Lower lobe of right lung (tissue), 2 donors: ENCODE measurements at regions not wholly inside any gene's neighbourhood (a gene's known extent, or its start where the extent isn't known, plus 50 kb on each side); places are given as distances from the start of the nearest gene placed in this dataset.

ENCODE experiments used
- ATAC-seq, 2 donors: fragments of 200-7000 bp; cut with Tn5 transposase; one replicate each; pipeline ENCODE4 v1.9.1; 2020 to 2022; ENCODE audit warnings: mild to moderate bottlenecking in 2 of 2, moderate library complexity in 2 of 2
- DNase-seq: peaks from one replicate; pipeline ENCODE4 v3.0.0-alpha.2; 2020
- H3K27ac ChIP-seq: fragments of 200-600 bp; one replicate; pipeline ENCODE4 v1.8.0; 2022
- H3K27me3 ChIP-seq: fragments of 200-600 bp; one replicate; pipeline ENCODE4 v1.8.0; 2022; ENCODE audit warnings: low read depth
- H3K36me3 ChIP-seq: fragments of 200-600 bp; one replicate; pipeline ENCODE4 v1.8.0; 2022; ENCODE audit warnings: mild to moderate bottlenecking
- H3K4me1 ChIP-seq: fragments of 200-600 bp; one replicate; pipeline ENCODE4 v1.8.0; 2022
- H3K4me3 ChIP-seq: fragments of 200-600 bp; one replicate; pipeline ENCODE4 v1.8.0; 2022; ENCODE audit warnings: mild to moderate bottlenecking
- H3K9me3 ChIP-seq: fragments of 200-600 bp; one replicate; pipeline ENCODE4 v1.8.0; 2022
- intact Hi-C: fragments of 100-400 bp; cut with DNase I; formaldehyde crosslinking; loops from one replicate; pipeline ENCODE4 v1.11.0; 2022
- TF ChIP-seq, protein P1 (sequence below): fragments of 200-600 bp; IDR thresholded peaks from one replicate; pipeline ENCODE4 v1.8.0; 2022; ENCODE audit warnings: antibody characterized with exemption, mild to moderate bottlenecking
- donor health status: DM: no; HTN: yes; CAD: no; lungs with severe emphysema.

DNA sequence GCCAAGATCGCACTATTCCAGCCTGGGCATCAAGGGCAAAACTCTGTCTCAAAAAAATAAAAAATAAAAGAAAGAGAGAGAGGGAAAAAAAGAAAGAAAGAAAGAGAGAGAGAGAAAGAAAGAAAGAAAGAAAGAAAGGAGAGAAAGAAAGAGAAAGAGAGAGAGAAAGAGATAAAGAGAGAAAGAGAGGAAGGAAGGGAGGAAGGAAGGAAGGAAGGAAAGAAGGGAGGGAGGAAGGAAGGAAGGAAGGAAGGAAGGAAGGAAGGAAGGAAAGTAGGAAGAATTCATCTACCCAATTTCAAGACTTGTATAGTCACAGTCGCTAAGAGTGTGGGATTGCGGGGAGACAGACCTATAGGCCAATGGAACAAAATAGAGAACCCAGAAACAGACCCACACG lies 290.6 kb downstream of the NPHP4 start:
- TF ChIP-seq, protein P1, sequence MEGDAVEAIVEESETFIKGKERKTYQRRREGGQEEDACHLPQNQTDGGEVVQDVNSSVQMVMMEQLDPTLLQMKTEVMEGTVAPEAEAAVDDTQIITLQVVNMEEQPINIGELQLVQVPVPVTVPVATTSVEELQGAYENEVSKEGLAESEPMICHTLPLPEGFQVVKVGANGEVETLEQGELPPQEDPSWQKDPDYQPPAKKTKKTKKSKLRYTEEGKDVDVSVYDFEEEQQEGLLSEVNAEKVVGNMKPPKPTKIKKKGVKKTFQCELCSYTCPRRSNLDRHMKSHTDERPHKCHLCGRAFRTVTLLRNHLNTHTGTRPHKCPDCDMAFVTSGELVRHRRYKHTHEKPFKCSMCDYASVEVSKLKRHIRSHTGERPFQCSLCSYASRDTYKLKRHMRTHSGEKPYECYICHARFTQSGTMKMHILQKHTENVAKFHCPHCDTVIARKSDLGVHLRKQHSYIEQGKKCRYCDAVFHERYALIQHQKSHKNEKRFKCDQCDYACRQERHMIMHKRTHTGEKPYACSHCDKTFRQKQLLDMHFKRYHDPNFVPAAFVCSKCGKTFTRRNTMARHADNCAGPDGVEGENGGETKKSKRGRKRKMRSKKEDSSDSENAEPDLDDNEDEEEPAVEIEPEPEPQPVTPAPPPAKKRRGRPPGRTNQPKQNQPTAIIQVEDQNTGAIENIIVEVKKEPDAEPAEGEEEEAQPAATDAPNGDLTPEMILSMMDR, result no peak
- intact Hi-C loops, result no loop called here

DNA sequence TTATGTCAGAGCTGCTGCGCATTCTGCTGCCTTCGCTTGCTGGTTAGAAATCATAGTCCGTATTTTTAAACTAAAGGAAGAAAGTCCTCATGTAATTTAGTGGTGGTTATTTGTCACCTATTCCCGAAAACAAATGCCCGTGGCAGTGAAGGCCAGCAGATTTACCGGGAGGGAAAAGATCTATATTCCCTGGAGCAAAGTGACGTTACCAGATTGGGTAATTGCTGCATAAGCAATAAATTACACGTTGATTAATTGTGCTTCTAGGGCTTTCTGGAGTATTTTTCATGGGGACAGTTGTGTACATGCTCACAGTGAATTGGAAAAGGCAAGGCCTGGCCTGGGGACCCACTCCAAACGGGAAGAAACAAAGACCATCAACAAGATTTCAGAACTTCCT lies 298.7 kb downstream of the NPHP4 start:
- H3K9me3 ChIP-seq, result no peaks in the 10 kb centered on the region
- ATAC-seq, result no peak
- no peak overlapping the region for H3K4me3 ChIP-seq
- no peak for DNase-seq
- no peak overlapping the region for H3K27ac ChIP-seq
- TF ChIP-seq, protein P1, result no peak
- no peaks in the 10 kb centered on the region for H3K36me3 ChIP-seq
- intact Hi-C loops, result no loop called here
- H3K4me1 ChIP-seq, result no peaks in the 10 kb centered on the region
- peaks cover 14% of the 10 kb centered on the region for H3K27me3 ChIP-seq

More for the DNA sequence above, 290.6 kb downstream of the NPHP4 start:
- H3K27ac ChIP-seq, result no peak overlapping the region
- DNase-seq (no peak), ATAC-seq (no peak)
- peaks cover 10% of the 10 kb centered on the region for H3K27me3 ChIP-seq
- no peaks in the 10 kb centered on the region for H3K9me3 ChIP-seq
- H3K4me1 ChIP-seq, result no peaks in the 10 kb centered on the region
- H3K4me3 ChIP-seq, result no peak overlapping the region
- no peaks in the 10 kb centered on the region for H3K36me3 ChIP-seq

DNA sequence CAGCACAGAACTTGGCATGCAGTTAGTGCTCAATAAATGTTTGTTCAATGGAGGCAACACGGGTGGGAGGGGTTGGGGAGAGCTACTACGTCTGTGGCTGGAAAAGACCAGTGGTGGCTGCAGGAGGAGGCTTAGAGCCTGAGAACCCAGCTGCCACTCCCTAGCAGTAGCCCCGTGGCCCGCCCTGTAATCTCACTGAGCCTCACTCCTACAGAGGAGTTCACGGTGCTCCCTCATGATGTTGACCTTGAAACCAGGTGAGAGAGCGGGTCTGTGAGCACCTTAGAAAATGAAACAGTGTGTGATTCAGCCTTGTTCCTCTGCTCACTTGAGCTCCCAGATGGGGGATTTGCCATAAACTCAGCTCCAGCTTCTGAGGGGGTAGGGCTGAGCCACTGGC lies 299.6 kb downstream of the NPHP4 start:
- no peaks in the 10 kb centered on the region for H3K9me3 ChIP-seq
- DNase-seq (no peak), ATAC-seq (no peak)
- peaks cover 16% of the 10 kb centered on the region for H3K27me3 ChIP-seq
- intact Hi-C loops, result no loop called here
- H3K27ac ChIP-seq, result no peak overlapping the region
- H3K4me3 ChIP-seq, result no peak overlapping the region
- no peaks in the 10 kb centered on the region for H3K4me1 ChIP-seq
- TF ChIP-seq, protein P1, result no peak
- no peaks in the 10 kb centered on the region for H3K36me3 ChIP-seq

DNA sequence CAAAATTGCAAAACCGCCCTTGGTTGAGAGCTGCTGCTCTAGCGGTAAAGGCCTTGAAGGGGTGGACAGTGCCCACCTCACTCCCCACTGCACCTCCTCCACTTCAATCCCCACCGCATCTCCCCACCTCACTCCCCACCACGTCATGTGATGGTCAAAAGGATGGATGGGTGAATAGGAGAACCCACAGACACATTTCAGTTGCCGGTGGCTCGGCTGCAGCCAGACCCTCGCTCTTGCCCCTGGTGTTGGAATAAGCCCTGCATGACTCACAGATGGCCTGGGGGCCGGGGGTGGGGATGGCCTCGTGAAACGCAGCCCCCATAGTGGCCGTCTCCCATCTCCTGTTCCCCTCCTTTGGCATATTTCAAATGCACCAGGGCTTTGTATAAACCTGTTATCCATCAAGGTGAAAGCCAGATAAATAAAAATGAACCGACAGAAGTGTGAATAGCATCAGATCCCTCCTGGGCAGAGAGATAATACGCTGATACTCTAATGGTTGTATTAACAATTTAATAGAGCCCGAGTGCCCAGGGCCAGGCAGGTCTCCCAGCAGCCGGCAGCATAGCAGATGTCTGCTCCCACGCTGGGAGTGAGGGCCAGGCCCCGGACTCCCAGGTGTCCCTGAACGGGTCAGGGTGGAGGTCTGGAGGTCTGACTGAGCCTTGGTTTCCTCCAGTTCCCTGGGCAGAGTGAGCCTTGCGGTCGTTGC lies 300.3 kb downstream of the NPHP4 start:
- TF ChIP-seq, protein P1, result no peak
- DNase-seq (no peak), ATAC-seq (no peak)
- Histone ChIP-seq H3K36me3 (no peaks in the 10 kb centered on the region), H3K4me1 (no peaks in the 10 kb centered on the region), H3K27me3 (peaks cover 16% of the 10 kb centered on the region), H3K27ac (no peak overlapping the region), H3K9me3 (no peaks in the 10 kb centered on the region), H3K4me3 (no peak overlapping the region)
- intact Hi-C loops, result no loop called here

DNA sequence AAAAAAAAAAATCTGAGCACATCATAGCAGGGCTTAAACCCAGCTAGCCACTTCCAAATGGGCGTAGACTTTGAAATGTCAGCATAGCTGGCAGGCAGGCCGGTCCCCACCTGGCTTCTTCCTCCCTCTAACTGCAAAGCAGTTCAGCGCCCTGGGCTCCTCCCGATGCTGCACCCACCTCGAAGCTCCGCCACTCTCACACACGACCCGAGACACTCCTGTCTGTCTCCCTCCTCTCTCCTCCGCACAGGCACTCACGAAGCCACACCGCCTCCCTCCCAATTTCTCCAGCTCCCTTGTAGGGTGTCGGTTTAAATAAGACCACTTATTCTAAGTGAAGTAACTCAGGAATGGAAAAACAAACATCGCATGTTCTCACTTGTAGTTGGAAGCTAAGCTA lies 301.3 kb downstream of the NPHP4 start:
- no peaks in the 10 kb centered on the region for H3K4me1 ChIP-seq
- no peak overlapping the region for H3K27ac ChIP-seq
- TF ChIP-seq, protein P1, result no peak
- DNase-seq (no peak), ATAC-seq (no peak)
- intact Hi-C loops, result no loop called here
- H3K36me3 ChIP-seq, result no peaks in the 10 kb centered on the region
- no peak overlapping the region for H3K4me3 ChIP-seq
- H3K27me3 ChIP-seq, result peaks cover 16% of the 10 kb centered on the region
- H3K9me3 ChIP-seq, result no peaks in the 10 kb centered on the region
